ENCODE measurements at regions not wholly inside any gene's neighbourhood (a gene's known extent, or its start where the extent isn't known, plus 50 kb on each side); places are given as distances from the start of the nearest gene placed in this dataset.

DNA sequence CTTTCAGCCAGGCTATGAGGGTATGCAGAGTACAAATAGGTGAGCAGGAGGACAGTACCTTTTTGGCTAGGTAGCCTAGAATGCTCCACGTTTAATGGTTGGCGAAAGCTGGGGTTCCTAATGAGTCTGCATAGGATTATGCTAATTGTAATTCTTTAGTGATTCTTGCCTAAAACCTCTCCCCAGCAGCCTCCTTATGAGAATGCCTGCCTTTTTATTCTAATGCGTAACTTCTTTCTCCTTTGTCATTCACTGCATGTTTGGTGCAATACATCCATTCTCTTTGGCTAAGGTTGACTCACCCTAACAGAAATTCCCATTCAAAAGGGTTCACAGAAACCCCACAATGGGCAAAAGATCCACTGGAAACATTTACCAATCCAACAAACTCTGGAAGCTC is 752.2 kb downstream of the FSCB start:
- in situ Hi-C loops (cut with HindIII; ENCODE audit: extremely low pct_ligation_motif_present, low pct_unique_long_range_greater_than_20kb), result no loop called here
- FAIRE-seq (no peak), DNase-seq (ENCODE audit: low spot score) (no peak), ATAC-seq (no peak)
- H3K27me3 ChIP-seq (ENCODE audit: control insufficient read depth in 1 of 2, insufficient read depth in 2 of 2, low read length in 2 of 2), result no peaks in the 10 kb centered on the region
- TF ChIP-seq ZNF549 (CRISPR knock-in tag; IDR thresholded peaks at IDR 0.05) (no peak), ATAD3A (CRISPR knock-in tag; IDR thresholded peaks at IDR 0.05) (no peak), ZNF558 (CRISPR knock-in tag; IDR thresholded peaks at IDR 0.05; ENCODE audit: borderline replicate concordance) (no peak), ZBTB8A (CRISPR knock-in tag; IDR thresholded peaks at IDR 0.05; ENCODE audit: borderline replicate concordance, low read depth) (no peak), DNMT1 (CRISPR knock-in tag; IDR thresholded peaks at IDR 0.05) (no peak), MED1 (CRISPR knock-in tag; IDR thresholded peaks at IDR 0.05) (no peak), KDM4B (CRISPR knock-in tag; IDR thresholded peaks at IDR 0.05) (no peak), TP53 (CRISPR knock-in tag; conservative IDR thresholded peaks at IDR 0.05) (no peak), ZNF546 (CRISPR knock-in tag; conservative IDR thresholded peaks at IDR 0.05) (no peak), CBX2 (IDR thresholded peaks at IDR 0.05; ENCODE audit: low read depth, low read length) (no peak), CBX2 (CRISPR knock-in tag; IDR thresholded peaks at IDR 0.05; ENCODE audit: low read depth) (no peak), ZNF616 (CRISPR knock-in tag; IDR thresholded peaks at IDR 0.05; ENCODE audit: low read depth) (no peak), ZNF468 (CRISPR knock-in tag; IDR thresholded peaks at IDR 0.05) (no peak)
- TF ChIP-seq, protein P1, sequence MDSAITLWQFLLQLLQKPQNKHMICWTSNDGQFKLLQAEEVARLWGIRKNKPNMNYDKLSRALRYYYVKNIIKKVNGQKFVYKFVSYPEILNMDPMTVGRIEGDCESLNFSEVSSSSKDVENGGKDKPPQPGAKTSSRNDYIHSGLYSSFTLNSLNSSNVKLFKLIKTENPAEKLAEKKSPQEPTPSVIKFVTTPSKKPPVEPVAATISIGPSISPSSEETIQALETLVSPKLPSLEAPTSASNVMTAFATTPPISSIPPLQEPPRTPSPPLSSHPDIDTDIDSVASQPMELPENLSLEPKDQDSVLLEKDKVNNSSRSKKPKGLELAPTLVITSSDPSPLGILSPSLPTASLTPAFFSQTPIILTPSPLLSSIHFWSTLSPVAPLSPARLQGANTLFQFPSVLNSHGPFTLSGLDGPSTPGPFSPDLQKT (CRISPR knock-in tag; IDR thresholded peaks at IDR 0.05; ENCODE audit: borderline replicate concordance), result no peak
- TF ChIP-seq, protein P2, sequence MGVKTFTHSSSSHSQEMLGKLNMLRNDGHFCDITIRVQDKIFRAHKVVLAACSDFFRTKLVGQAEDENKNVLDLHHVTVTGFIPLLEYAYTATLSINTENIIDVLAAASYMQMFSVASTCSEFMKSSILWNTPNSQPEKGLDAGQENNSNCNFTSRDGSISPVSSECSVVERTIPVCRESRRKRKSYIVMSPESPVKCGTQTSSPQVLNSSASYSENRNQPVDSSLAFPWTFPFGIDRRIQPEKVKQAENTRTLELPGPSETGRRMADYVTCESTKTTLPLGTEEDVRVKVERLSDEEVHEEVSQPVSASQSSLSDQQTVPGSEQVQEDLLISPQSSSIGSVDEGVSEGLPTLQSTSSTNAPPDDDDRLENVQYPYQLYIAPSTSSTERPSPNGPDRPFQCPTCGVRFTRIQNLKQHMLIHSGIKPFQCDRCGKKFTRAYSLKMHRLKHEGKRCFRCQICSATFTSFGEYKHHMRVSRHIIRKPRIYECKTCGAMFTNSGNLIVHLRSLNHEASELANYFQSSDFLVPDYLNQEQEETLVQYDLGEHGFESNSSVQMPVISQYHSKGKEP (CRISPR knock-in tag; IDR thresholded peaks at IDR 0.05), result no peak
- TF ChIP-seq, protein P3, sequence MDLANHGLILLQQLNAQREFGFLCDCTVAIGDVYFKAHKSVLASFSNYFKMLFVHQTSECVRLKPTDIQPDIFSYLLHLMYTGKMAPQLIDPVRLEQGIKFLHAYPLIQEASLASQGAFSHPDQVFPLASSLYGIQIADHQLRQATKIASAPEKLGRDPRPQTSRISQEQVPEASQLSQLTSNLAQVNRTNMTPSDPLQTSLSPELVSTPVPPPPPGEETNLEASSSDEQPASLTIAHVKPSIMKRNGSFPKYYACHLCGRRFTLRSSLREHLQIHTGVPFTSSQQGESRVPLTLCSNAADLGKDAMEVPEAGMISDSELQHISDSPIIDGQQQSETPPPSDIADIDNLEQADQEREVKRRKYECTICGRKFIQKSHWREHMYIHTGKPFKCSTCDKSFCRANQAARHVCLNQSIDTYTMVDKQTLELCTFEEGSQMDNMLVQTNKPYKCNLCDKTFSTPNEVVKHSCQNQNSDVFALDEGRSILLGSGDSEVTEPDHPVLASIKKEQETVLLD (CRISPR knock-in tag; IDR thresholded peaks at IDR 0.05; ENCODE audit: low read depth), result no peak
- no TSS peak for BruUV-seq (replicated peaks)
- WGBS (ENCODE audit: low lambda C conversion rate), result 80% methylated on average over 3 of the region's 3 CpGs
- H3K4me3 ChIP-seq (replicated peaks in 1 of 3; ENCODE audit: insufficient read depth in 1 of 3, low read depth in 2 of 3, low read length in 3 of 3), result no peak overlapping the region
- CTCF ChIA-PET (ENCODE audit: low intra/inter-chr PET ratio, low total read pairs), result no interaction called here
- POLR2A ChIA-PET, result no interaction called here
- H3K9ac ChIP-seq (ENCODE audit: insufficient read depth, low read depth, low read length), result no peak overlapping the region
- H3K36me3 ChIP-seq (replicated peaks in 1 of 2; ENCODE audit: control insufficient read depth in 1 of 2, insufficient read depth in 2 of 2, low read length in 2 of 2), result no peaks in the 10 kb centered on the region
- H2AFZ ChIP-seq (ENCODE audit: low read length), result no peak overlapping the region
- no peaks in the 10 kb centered on the region for H3K9me3 ChIP-seq (ENCODE audit: low read length)
- intact Hi-C loops (cut with micrococcal nuclease; ENCODE audit: unreplicated experiment), result no loop called here
- no peak overlapping the region for H3K4me2 ChIP-seq (ENCODE audit: low read depth, low read length)
- no peaks in the 10 kb centered on the region for H3K4me1 ChIP-seq (ENCODE audit: insufficient read depth, low read length)
- H3K79me2 ChIP-seq (ENCODE audit: insufficient read depth, low read length), result no peaks in the 10 kb centered on the region
- no peaks in the 10 kb centered on the region for H4K20me1 ChIP-seq (ENCODE audit: insufficient read depth, low read length)
- no peak overlapping the region for H3K27ac ChIP-seq (ENCODE audit: extremely low read length, insufficient read depth, low read length)
